ENCODE measurements at regions not wholly inside any gene's neighbourhood (a gene's known extent, or its start where the extent isn't known, plus 50 kb on each side); places are given as distances from the start of the nearest gene placed in this dataset.

DNA sequence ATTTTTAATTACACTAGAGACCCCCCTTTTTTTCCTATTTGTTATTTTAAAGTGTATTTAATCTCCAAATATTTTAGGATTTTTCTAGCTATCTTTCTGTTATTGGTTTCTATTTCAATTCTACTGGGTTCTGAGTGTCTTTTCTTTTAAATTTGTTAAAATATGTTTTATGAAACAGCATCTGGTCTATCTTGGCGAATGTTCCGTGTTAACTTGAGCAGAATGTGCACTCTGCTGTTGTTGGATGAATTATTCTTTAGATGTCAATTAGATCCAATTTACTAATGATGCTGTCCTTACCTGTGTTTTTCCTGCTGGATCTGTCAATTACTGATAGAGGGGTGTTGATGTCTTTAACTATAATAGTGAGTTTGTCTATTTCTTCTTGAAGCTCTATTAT lies 462.0 kb upstream of the CNTN3 start:
- Mint-ChIP-seq H3K27me3 (no peaks in the 10 kb centered on the region), H3K4me3 (no peak overlapping the region), H3K36me3 (ENCODE audit: low read depth) (no peaks in the 10 kb centered on the region), H3K9me3 (peaks cover 10% of the 10 kb centered on the region), H3K27ac (no peak overlapping the region), H3K4me1 (ENCODE audit: low read depth) (no peaks in the 10 kb centered on the region)
- no peak for DNase-seq

DNA sequence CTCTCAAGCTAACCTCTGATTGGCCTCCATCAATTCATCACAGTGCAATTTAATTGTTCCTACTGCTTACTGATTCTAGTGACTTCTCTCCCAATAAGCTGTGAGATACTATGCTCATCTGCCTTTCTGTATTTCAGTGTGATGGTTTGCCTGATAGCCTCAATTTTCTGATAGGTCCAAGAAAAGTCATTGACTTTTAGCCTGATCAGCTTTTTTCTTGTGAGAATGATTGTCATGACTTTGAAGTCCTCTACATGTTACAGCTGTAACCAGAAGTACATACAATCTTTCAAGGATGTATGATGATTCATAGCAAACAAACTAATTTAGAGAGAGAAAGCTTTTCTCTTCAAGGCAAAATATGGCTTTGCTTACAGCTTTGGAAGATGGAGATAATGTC lies 463.8 kb upstream of the CNTN3 start:
- Mint-ChIP-seq H3K9me3 (peaks cover 16% of the 10 kb centered on the region), H3K27me3 (no peaks in the 10 kb centered on the region), H3K27ac (no peak overlapping the region), H3K36me3 (ENCODE audit: low read depth) (no peaks in the 10 kb centered on the region), H3K4me1 (ENCODE audit: low read depth) (no peaks in the 10 kb centered on the region), H3K4me3 (no peak overlapping the region)
- DNase-seq = no peak

DNA sequence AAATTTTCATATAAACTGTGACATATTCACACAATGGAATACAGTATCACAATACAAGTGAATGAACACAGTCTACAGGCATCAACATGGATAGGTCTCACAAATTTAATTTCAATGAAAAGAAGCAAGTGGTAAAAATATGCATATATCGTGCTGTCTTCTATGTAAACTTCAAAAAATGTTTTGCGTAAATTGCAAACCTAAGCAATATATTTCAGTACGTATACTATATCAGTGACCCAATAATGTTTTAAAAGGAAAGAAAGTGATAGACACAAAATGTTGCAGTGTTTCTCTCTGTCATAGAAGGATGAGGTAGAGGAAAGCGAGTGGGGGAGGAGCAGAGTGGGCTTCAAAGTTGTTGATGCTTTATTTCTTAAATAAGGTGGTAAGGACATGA lies 468.4 kb upstream of the CNTN3 start:
- DNase-seq = no peak
- H3K27ac Mint-ChIP-seq = no peak overlapping the region
- peaks cover 22% of the 10 kb centered on the region for H3K9me3 Mint-ChIP-seq
- H3K4me1 Mint-ChIP-seq (ENCODE audit: low read depth) = no peaks in the 10 kb centered on the region
- no peaks in the 10 kb centered on the region for H3K36me3 Mint-ChIP-seq (ENCODE audit: low read depth)
- H3K27me3 Mint-ChIP-seq = no peaks in the 10 kb centered on the region
- no peak overlapping the region for H3K4me3 Mint-ChIP-seq

DNA sequence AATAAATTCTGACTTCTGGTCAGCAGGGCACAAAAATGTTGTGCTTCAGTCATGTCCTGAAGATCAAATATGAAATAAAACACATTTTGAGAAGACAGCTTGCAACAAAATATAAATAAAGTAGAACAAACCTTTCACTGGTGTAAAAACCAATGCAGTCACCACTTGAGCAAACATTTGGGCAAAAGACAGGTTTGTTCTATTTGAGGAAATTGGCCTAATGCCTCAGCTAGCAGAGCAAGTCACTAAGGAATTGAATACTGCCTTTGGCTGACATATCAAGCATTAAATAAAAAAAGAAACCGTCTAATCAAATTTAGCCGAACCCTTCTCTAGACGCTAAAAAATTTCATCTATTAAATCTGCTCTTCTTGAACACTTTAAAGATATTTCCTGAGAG lies 475.4 kb upstream of the CNTN3 start:
- Mint-ChIP-seq H3K4me1 (ENCODE audit: low read depth) (no peaks in the 10 kb centered on the region), H3K27me3 (no peaks in the 10 kb centered on the region)
- DNase-seq = no peak

DNA sequence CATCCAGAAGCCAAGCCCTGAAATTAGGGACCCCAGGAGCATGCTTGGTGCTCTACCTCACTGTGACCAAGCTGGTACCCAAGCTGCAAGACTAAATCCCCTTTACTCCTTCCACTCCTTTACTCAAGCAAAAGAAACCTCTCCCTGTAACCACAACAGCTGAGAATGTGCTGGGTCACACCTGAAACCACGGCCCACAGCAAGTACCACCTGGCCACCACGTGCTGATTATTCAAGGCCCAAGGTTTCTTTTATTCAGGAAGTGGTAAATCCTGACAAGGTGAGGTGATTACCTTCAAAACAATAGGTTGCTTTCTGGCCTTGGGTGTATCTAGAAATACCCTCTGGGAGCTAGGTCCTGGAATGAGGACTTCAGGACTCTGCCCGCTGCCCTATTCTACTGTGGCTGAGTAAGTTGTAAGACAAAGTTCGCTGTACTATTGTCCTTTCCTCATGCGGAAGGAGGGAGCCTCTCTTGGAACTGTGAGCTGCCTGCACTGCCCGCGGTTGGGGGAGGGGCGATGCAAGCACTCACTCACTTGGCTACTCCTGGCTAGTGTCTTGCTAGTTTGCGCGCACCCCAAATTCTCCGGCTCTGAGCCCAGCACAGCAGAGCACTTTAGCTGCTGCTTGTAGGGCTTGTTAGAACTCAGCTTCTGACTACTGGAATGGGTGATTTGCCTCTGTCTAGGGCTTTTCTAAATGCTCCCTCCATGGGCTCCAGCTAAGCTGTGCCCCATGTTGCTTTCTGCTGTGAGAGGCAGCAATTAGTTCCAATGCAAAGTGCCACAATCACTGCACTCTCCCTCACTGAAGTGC lies 487.1 kb upstream of the CNTN3 start:
- Mint-ChIP-seq H3K4me3 (no peak overlapping the region), H3K36me3 (ENCODE audit: low read depth) (no peaks in the 10 kb centered on the region), H3K27me3 (no peaks in the 10 kb centered on the region), H3K27ac (no peak overlapping the region), H3K9me3 (peaks cover 13% of the 10 kb centered on the region), H3K4me1 (ENCODE audit: low read depth) (no peaks in the 10 kb centered on the region)
- no peak for DNase-seq

More for the DNA sequence above, 475.4 kb upstream of the CNTN3 start:
- no peaks in the 10 kb centered on the region for H3K36me3 Mint-ChIP-seq (ENCODE audit: low read depth)
- H3K27ac Mint-ChIP-seq = no peak overlapping the region
- H3K9me3 Mint-ChIP-seq = peaks cover 10% of the 10 kb centered on the region
- no peak overlapping the region for H3K4me3 Mint-ChIP-seq

DNA sequence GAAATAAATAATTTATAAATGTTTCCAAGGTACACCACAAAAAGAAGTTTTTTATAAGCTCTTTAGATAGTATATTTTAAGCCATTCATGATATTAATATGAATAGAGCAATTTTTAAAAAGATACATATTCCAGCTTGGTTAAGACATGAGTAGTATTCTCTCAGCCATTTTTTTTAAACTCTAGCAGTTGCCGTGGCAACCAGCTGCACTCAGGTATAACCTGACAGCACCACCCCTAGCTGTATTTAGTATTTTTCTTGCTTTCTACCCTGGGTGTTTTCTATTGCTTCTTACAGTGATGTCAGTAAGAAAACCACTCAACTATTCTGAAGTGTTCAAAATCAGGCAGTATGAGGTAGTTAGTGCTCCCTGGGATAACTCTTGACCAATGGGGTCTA lies 496.3 kb upstream of the CNTN3 start:
- Mint-ChIP-seq H3K4me3 (no peak overlapping the region), H3K36me3 (ENCODE audit: low read depth) (no peaks in the 10 kb centered on the region), H3K27ac (no peak overlapping the region), H3K4me1 (ENCODE audit: low read depth) (no peaks in the 10 kb centered on the region), H3K9me3 (peaks cover 2% of the 10 kb centered on the region), H3K27me3 (no peaks in the 10 kb centered on the region)
- DNase-seq = no peak

DNA sequence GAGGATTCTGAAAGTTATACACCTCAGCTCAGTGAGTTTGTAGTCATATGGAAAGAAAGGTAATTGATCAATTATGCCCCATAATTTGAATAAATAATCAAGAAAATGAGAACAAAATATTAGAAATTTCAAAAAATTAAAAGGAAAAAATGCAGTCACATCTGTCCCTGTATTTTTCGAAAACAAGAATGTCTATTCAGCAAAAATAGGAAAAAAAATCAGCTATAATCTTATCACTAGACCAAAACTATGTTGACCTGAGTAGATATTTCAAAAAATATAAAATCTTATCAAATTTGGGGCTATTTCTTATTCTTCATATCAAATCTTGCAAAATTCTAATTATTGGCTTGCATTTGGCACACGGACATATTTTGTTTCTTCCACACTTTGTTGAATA lies 501.2 kb upstream of the CNTN3 start:
- Mint-ChIP-seq H3K36me3 (ENCODE audit: low read depth) (no peaks in the 10 kb centered on the region), H3K4me1 (ENCODE audit: low read depth) (no peaks in the 10 kb centered on the region), H3K27me3 (no peaks in the 10 kb centered on the region), H3K27ac (no peak overlapping the region), H3K9me3 (peaks cover 10% of the 10 kb centered on the region), H3K4me3 (no peak overlapping the region)
- DNase-seq = no peak

DNA sequence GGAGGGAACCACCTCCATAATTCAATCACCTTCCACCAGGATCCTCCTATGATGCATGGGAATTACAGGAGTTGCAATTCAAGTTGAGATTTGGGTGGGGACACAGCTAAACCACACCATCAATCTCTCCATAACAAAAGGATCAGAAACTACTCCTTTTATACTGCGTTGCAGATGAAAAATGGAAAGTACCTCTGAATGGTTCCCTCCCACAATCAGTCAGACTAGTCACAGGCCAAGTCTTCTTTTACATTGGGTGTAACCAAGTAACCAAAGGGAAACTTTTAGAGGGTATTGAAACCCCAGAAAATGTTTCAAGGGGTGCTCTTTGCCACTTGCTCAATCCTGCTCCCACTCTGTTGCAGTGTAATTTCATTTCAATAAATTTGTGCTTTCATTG lies 504.3 kb upstream of the CNTN3 start:
- DNase-seq = no peak
- H3K4me3 Mint-ChIP-seq = no peak overlapping the region
- peaks cover 8% of the 10 kb centered on the region for H3K9me3 Mint-ChIP-seq
- H3K27me3 Mint-ChIP-seq = no peaks in the 10 kb centered on the region
- H3K27ac Mint-ChIP-seq = no peak overlapping the region
- H3K36me3 Mint-ChIP-seq (ENCODE audit: low read depth) = no peaks in the 10 kb centered on the region
- no peaks in the 10 kb centered on the region for H3K4me1 Mint-ChIP-seq (ENCODE audit: low read depth)

DNA sequence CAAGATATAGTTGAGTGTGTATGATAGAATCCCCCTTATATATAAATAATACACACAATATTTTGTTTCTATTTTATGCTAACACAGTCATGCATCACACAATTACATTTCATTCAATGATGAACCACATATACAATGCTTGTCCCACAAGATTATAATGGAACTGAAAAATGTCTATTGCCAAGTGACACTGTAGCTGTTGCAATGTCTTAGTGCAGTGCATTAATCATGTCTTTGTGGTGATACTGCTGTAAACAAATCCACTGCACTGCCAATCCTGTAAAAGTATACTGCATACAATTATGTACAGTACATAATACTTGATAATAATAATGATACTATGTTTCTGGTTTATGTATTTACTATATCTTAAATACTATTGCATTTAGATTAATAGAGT lies 512.1 kb upstream of the CNTN3 start:
- H3K27ac Mint-ChIP-seq = no peak overlapping the region
- H3K36me3 Mint-ChIP-seq (ENCODE audit: low read depth) = no peaks in the 10 kb centered on the region
- no peak overlapping the region for H3K4me3 Mint-ChIP-seq
- peaks cover 4% of the 10 kb centered on the region for H3K9me3 Mint-ChIP-seq
- H3K4me1 Mint-ChIP-seq (ENCODE audit: low read depth) = no peaks in the 10 kb centered on the region
- no peak for DNase-seq
- H3K27me3 Mint-ChIP-seq = no peaks in the 10 kb centered on the region

DNA sequence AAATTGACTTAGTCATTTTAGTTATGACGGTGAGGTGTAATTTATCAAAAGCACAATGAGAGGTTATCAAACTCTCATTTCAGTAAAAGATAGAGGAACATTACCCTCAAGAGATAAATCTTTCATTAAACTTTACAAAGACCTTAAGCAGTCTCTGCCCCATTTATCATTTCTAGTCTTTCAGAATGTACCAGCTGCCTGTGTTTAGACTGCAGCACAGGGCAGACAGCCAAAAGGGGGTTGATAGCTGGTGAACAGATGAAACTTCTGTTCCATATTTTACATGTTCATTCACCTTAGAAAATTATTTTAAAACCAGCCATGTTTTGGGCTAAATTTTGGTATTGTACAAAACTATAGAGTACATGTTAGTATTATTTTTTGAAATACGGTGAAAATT lies 514.6 kb upstream of the CNTN3 start:
- H3K4me3 Mint-ChIP-seq = no peak overlapping the region
- peaks cover 11% of the 10 kb centered on the region for H3K9me3 Mint-ChIP-seq
- H3K36me3 Mint-ChIP-seq (ENCODE audit: low read depth) = no peaks in the 10 kb centered on the region
- no peaks in the 10 kb centered on the region for H3K27me3 Mint-ChIP-seq
- DNase-seq = no peak
- H3K27ac Mint-ChIP-seq = no peak overlapping the region
- H3K4me1 Mint-ChIP-seq (ENCODE audit: low read depth) = no peaks in the 10 kb centered on the region

DNA sequence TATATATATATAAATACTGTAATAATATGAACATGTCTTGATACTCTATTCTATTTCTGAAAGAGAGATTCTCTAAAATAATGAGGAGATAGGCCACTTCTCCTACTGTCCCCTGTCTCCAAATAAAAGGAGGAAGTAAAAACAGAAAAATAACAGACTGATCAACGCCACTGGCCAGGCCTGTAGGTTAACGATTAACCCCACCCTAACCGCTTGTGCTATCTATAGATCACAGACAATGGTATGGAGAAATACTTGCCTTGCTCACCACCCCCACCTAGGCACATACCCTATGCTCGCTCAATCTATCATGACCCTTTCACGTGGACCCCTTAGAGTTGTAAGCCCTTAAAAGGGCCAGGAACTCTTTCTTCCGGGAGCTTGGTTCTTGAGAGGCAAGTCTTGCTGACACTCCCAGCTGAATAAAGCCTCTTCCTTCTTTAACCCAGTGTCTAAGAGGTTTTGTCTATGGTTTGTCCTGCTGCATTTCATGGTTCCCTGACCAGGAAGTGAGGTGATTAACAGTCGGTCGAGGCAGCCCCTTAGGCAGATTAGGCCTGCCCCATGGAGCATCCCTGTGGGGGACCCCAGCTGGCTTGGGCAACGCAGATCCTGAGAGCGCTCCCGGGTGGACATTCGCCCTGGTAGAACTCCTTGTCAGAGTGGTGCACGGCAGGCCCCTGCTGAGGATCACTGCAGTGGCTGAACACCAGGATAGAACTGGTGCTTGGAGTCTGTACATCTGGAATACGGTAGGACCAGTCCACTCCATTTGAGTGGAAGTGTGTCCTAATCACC lies 521.8 kb upstream of the CNTN3 start:
- no peak for DNase-seq
- H3K36me3 Mint-ChIP-seq (ENCODE audit: low read depth) = no peaks in the 10 kb centered on the region
- H3K4me1 Mint-ChIP-seq (ENCODE audit: low read depth) = no peaks in the 10 kb centered on the region
- H3K9me3 Mint-ChIP-seq = peaks cover 14% of the 10 kb centered on the region
- H3K27ac Mint-ChIP-seq = no peak overlapping the region
- H3K27me3 Mint-ChIP-seq = no peaks in the 10 kb centered on the region
- H3K4me3 Mint-ChIP-seq = no peak overlapping the region

DNA sequence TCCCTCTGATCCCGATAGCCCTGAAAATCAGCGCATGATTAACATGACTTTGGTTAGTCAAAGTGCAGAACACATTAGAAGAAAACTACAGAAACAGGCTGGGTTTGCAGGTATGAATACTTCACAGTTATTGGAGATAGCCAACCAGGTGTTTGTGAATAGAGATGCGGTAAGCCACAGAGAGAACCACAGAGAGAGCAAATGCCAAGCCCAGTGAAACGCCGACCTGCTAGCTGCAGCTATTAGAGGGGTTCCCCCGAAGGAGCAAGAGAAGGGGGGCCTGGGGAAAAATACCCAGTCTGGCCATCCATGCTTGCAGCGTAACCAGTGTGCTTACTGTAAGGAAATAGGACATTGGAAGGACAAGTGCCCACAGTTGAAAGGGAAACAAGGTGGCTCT lies 523.9 kb upstream of the CNTN3 start:
- Mint-ChIP-seq H3K27ac (no peak overlapping the region), H3K36me3 (ENCODE audit: low read depth) (no peaks in the 10 kb centered on the region), H3K9me3 (peaks cover 12% of the 10 kb centered on the region), H3K27me3 (no peaks in the 10 kb centered on the region), H3K4me1 (ENCODE audit: low read depth) (no peaks in the 10 kb centered on the region), H3K4me3 (no peak overlapping the region)
- DNase-seq = no peak

DNA sequence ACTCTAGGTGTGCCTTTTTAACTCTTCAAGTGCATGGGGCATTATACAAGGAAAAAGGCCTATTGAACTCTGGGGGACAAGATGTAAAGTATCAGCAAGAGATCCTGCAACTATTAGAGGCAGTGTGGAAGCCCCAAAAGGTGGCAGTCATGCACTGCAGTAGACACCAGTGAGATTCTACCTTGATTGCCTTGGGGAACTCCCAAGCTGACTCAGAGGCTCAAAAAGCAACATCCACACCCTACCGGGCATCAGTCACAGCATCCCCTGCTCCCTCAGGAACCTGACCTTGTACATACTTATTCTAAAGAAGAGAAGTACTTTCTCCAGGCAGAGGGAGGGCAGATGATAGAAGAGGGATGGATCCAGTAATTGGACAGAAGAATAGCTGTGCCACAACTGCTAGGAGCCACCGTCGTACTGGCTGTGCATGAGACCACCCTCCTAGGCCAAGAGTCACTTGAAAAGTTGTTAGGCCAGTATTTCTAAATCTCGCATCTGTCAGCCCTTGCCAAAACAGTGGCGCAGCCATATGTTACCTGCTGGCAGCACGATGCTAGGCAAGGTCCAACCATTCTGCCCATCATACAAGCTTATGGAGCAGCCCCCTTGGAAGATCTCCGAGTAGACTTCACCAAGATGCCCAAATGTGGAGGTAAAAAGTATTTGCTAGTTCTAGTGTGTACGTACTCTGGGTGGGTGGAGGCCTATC lies 523.1 kb upstream of the FRG2C start:
- H3K4me3 Mint-ChIP-seq = no peak overlapping the region
- H3K27me3 Mint-ChIP-seq = no peaks in the 10 kb centered on the region
- no peaks in the 10 kb centered on the region for H3K36me3 Mint-ChIP-seq (ENCODE audit: low read depth)
- peaks cover 12% of the 10 kb centered on the region for H3K9me3 Mint-ChIP-seq
- no peak for DNase-seq
- H3K4me1 Mint-ChIP-seq (ENCODE audit: low read depth) = no peaks in the 10 kb centered on the region
- no peak overlapping the region for H3K27ac Mint-ChIP-seq

DNA sequence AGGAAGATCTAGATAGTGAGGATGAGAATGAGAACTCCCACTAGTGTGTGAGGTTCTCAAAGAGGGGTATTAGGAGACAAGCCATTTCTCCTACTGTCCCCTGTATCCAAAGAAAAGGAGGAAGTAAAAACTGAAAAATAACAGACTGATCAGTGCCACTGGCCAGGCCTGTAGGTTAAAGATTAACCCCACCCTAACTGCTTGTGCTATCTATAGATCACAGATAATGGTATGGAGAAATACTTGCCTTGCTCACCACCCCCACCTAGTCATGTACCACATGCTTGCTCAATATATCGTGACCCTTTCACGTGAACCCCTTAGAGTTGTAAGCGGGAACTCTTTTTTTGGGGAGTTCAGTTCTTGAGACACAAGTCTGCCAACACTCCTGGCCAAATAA lies 519.7 kb upstream of the FRG2C start:
- peaks cover 7% of the 10 kb centered on the region for H3K9me3 Mint-ChIP-seq
- no peak for DNase-seq
- no peaks in the 10 kb centered on the region for H3K27me3 Mint-ChIP-seq
- H3K27ac Mint-ChIP-seq = no peak overlapping the region
- H3K4me1 Mint-ChIP-seq (ENCODE audit: low read depth) = no peaks in the 10 kb centered on the region
- no peak overlapping the region for H3K4me3 Mint-ChIP-seq
- no peaks in the 10 kb centered on the region for H3K36me3 Mint-ChIP-seq (ENCODE audit: low read depth)
